ENCODE measurements at regions not wholly inside any gene's neighbourhood (a gene's known extent, or its start where the extent isn't known, plus 50 kb on each side); places are given as distances from the start of the nearest gene placed in this dataset.

DNA sequence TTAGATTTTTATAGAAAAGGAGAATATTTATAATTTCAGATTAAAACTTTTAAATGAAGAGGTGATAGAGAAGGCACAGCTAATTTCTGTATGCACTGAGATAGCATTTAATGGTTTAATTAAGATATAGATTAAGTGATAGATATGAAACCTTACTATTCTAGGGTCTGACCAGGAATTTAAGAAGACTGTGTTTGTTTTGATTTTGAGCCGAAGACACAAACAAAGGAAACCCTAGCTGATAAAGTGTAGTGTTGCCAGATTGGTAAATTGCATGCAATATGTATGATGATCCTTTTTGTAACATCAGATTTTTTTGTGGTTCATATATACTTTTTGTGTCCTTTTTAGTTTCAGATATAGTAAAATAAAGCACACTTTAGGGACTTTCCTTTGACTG is 141.8 kb downstream of the ZPLD1 start:
- TF ChIP-seq POLR2A (IDR thresholded peaks at IDR 0.05; ENCODE audit: low read depth): no peak
- TF ChIP-seq, protein P1, sequence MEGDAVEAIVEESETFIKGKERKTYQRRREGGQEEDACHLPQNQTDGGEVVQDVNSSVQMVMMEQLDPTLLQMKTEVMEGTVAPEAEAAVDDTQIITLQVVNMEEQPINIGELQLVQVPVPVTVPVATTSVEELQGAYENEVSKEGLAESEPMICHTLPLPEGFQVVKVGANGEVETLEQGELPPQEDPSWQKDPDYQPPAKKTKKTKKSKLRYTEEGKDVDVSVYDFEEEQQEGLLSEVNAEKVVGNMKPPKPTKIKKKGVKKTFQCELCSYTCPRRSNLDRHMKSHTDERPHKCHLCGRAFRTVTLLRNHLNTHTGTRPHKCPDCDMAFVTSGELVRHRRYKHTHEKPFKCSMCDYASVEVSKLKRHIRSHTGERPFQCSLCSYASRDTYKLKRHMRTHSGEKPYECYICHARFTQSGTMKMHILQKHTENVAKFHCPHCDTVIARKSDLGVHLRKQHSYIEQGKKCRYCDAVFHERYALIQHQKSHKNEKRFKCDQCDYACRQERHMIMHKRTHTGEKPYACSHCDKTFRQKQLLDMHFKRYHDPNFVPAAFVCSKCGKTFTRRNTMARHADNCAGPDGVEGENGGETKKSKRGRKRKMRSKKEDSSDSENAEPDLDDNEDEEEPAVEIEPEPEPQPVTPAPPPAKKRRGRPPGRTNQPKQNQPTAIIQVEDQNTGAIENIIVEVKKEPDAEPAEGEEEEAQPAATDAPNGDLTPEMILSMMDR (IDR thresholded peaks at IDR 0.05): no peak
